PC-3 (cell line): ENCODE measurements at regions not wholly inside any gene's neighbourhood (a gene's known extent, or its start where the extent isn't known, plus 50 kb on each side); places are given as distances from the start of the nearest gene placed in this dataset.

Experiments
- EZH2 ChIP-seq: fragments of 300-600 bp; sonication (generic); IDR thresholded peaks from one replicate; pipeline ENCODE4 v1.6.1; 2017; ENCODE audit warnings: antibody characterized with exemption, mild to moderate bottlenecking, low read length; ENCODE audit not compliant: unreplicated experiment
- EZH2phosphoT487 ChIP-seq: fragments of 300-600 bp; sonication (generic); IDR thresholded peaks from 2 replicates; pipeline ENCODE4 v1.6.1; 2018; ENCODE audit warnings: mild to moderate bottlenecking, antibody characterized with exemption, low read length, borderline replicate concordance
- TF ChIP-seq, protein P1 (sequence below): fragments of 300-600 bp; sonication (generic); conservative IDR thresholded peaks from 2 replicates; pipeline ENCODE4 v1.5.1; 2017; ENCODE audit warnings: antibody characterized with exemption, low read depth, mild to moderate bottlenecking, low read length

- TF ChIP-seq, protein P1, sequence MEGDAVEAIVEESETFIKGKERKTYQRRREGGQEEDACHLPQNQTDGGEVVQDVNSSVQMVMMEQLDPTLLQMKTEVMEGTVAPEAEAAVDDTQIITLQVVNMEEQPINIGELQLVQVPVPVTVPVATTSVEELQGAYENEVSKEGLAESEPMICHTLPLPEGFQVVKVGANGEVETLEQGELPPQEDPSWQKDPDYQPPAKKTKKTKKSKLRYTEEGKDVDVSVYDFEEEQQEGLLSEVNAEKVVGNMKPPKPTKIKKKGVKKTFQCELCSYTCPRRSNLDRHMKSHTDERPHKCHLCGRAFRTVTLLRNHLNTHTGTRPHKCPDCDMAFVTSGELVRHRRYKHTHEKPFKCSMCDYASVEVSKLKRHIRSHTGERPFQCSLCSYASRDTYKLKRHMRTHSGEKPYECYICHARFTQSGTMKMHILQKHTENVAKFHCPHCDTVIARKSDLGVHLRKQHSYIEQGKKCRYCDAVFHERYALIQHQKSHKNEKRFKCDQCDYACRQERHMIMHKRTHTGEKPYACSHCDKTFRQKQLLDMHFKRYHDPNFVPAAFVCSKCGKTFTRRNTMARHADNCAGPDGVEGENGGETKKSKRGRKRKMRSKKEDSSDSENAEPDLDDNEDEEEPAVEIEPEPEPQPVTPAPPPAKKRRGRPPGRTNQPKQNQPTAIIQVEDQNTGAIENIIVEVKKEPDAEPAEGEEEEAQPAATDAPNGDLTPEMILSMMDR = no peak
- no peak for TF ChIP-seq EZH2phosphoT487
- TF ChIP-seq EZH2 = no peak
These were observed 72.4 kb upstream of the CPHXL start for GRCh38 chr16:75798714-75799113.
